SK-N-SH (cell line): ENCODE measurements at regions not wholly inside any gene's neighbourhood (a gene's known extent, or its start where the extent isn't known, plus 50 kb on each side); places are given as distances from the start of the nearest gene placed in this dataset.

Experiments
- CTCF ChIA-PET: fragments of 300-600, 350-600 bp; formaldehyde crosslinking; extraction: SDS; loops from one replicate; lab custom pipeline; 2021; lab: Yijun Ruan, JAX
- POLR2A ChIA-PET: fragments of 350-600 bp; sonication (Branson Sonifier 250); formaldehyde crosslinking; extraction: SDS; loops from one replicate; lab custom pipeline; 2020; ENCODE audit warnings: antibody characterized with exemption, inconsistent platforms; lab: Yijun Ruan, JAX
- DNase-seq: peaks from one replicate; pipeline ENCODE4 v3.0.0; 2012
- H2AFZ ChIP-seq: fragments of 200-600 bp; sonication (generic); 2 replicates; pipeline ENCODE4 v1.8.1; 2016; ENCODE audit warnings: antibody characterized with exemption, mild to moderate bottlenecking, low read depth
- H3F3A ChIP-seq: fragments of 200-600 bp; sonication (generic); replicated peaks from 2 replicates; pipeline ENCODE3; 2016; ENCODE audit warnings: antibody characterized with exemption, mild to moderate bottlenecking; ENCODE audit not compliant: insufficient read depth
- H3K27ac ChIP-seq, 2 experiments: fragments of 200-500 bp in 1 of 2; fragments of 200-600 bp in 1 of 2; sonication (Bioruptor generic) in 1 of 2; sonication (generic), shearing (Covaris generic) in 1 of 2; 2 replicates each; pipeline versions ENCODE4 v1.5.1 to v1.6.1; 2014 to 2016; ENCODE audit warnings: low read depth in 2 of 2, inconsistent platforms in 1 of 2, low read length in 1 of 2, mild to moderate bottlenecking in 1 of 2, mixed read lengths in 1 of 2
- H3K27me3 ChIP-seq: fragments of 200-600 bp; sonication (generic), shearing (Covaris generic); 2 replicates; pipeline ENCODE4 v1.6.1; 2016; ENCODE audit warnings: mixed run types; ENCODE audit not compliant: insufficient read depth
- H3K36me3 ChIP-seq, 2 experiments: fragments of 200-500 bp in 1 of 2; fragments of 200-600 bp in 1 of 2; sonication (Bioruptor generic) in 1 of 2; sonication (generic) in 1 of 2; replicated peaks in 1 of 2; 2 replicates each; pipeline versions ENCODE3 to v1.5.1; 2014 to 2016; ENCODE audit warnings: low read length in 1 of 2, mild to moderate bottlenecking in 1 of 2; ENCODE audit not compliant: insufficient read depth in 2 of 2, control insufficient read depth in 1 of 2
- H3K4me1 ChIP-seq, 2 experiments: fragments of 200-500 bp in 1 of 2; fragments of 200-600 bp in 1 of 2; sonication (Bioruptor generic) in 1 of 2; sonication (generic), shearing (Covaris generic) in 1 of 2; 2 replicates each; pipeline versions ENCODE4 v1.5.1 to v1.6.1; 2014 to 2016; ENCODE audit warnings: low read depth in 1 of 2, low read length in 1 of 2, mixed run types in 1 of 2; ENCODE audit not compliant: insufficient read depth in 2 of 2, control insufficient read depth in 1 of 2
- H3K4me2 ChIP-seq: fragments of 200-600 bp; sonication (generic), shearing (Covaris generic); 2 replicates; pipeline ENCODE4 v1.6.1; 2017; ENCODE audit warnings: mixed run types
- H3K4me3 ChIP-seq, 2 experiments: fragments of 200-500 bp in 1 of 2; fragments of 200-600 bp in 1 of 2; sonication (Bioruptor generic) in 1 of 2; sonication (generic), shearing (Covaris generic) in 1 of 2; 2 replicates each; pipeline versions ENCODE4 v1.5.1 to v1.8.1; 2014 to 2016; ENCODE audit warnings: low read depth in 2 of 2, inconsistent platforms in 1 of 2, low read length in 1 of 2, mild to moderate bottlenecking in 1 of 2, mixed read lengths in 1 of 2, moderate library complexity in 1 of 2
- H3K79me2 ChIP-seq: fragments of 200-600 bp; sonication (generic); 2 replicates; pipeline ENCODE4 v1.8.1; 2017; ENCODE audit warnings: mild to moderate bottlenecking; ENCODE audit not compliant: insufficient read depth
- H3K9ac ChIP-seq: fragments of 200-600 bp; sonication (generic); 2 replicates; pipeline ENCODE4 v1.6.1; 2017; ENCODE audit warnings: mixed run types
- H3K9me2 ChIP-seq: fragments of 200-600 bp; sonication (generic); 2 replicates; pipeline ENCODE4 v1.6.1; 2017; ENCODE audit warnings: mixed run types
- H3K9me3 ChIP-seq: fragments of 200-600 bp; sonication (generic); 2 replicates; pipeline ENCODE4 v1.6.1; 2017; ENCODE audit warnings: mixed run types, mild to moderate bottlenecking, moderate library complexity
- H4K20me1 ChIP-seq: fragments of 200-600 bp; sonication (generic); 2 replicates; pipeline ENCODE4 v1.6.1; 2017; ENCODE audit warnings: mild to moderate bottlenecking, mixed run types; ENCODE audit not compliant: insufficient read depth
- ELF1 ChIP-seq: IDR thresholded peaks from 2 replicates; pipeline ENCODE4 v1.4.0; 2012
- GATA2 ChIP-seq: sonication (generic); formaldehyde crosslinking; IDR thresholded peaks from 2 replicates; pipeline ENCODE4 v1.5.0; 2020; ENCODE audit warnings: mild to moderate bottlenecking, missing genetic modification reagents
- MAX ChIP-seq: IDR thresholded peaks from 2 replicates; pipeline ENCODE4 v1.4.0; 2012; ENCODE audit warnings: low read depth
- MXI1 ChIP-seq: IDR thresholded peaks from 2 replicates; pipeline ENCODE4 v1.6.1; 2012; ENCODE audit warnings: mild to moderate bottlenecking, low read depth, low read length, improper control_type of control experiment
- NRF1 ChIP-seq: IDR thresholded peaks from 2 replicates; pipeline ENCODE4 v1.6.1; 2012; ENCODE audit warnings: low read depth, mild to moderate bottlenecking, low read length
- POLR2AphosphoS5 ChIP-seq: IDR thresholded peaks from 2 replicates; pipeline ENCODE4 v1.6.1; 2012; ENCODE audit warnings: low read depth, low read length
- RXRA ChIP-seq: IDR thresholded peaks from 2 replicates; pipeline ENCODE4 v1.4.0; 2012; ENCODE audit warnings: low read depth, mild to moderate bottlenecking, borderline replicate concordance
- USF1 ChIP-seq: IDR thresholded peaks from 2 replicates; pipeline ENCODE4 v1.4.0; 2012; ENCODE audit warnings: low read depth, borderline replicate concordance
- USF2 ChIP-seq: fragments of 150-350 bp; IDR thresholded peaks from 2 replicates; pipeline ENCODE4 v1.6.1; 2017; ENCODE audit warnings: antibody characterized with exemption, low read length, low read depth, borderline replicate concordance
- WGBS: methylation state at CpG from one replicate; pipeline ENCODE4 v1.1.6; 2017; ENCODE audit warnings: low lambda C conversion rate; 5-methylcytosine and 5-hydroxymethylcytosine counted together
- TF ChIP-seq, protein P1 (sequence below): IDR thresholded peaks from 2 replicates; pipeline ENCODE4; 2012
- TF ChIP-seq, protein P2 (sequence below): IDR thresholded peaks from 2 replicates; pipeline ENCODE4 v1.4.0; 2012; ENCODE audit warnings: low read depth, borderline replicate concordance

DNA sequence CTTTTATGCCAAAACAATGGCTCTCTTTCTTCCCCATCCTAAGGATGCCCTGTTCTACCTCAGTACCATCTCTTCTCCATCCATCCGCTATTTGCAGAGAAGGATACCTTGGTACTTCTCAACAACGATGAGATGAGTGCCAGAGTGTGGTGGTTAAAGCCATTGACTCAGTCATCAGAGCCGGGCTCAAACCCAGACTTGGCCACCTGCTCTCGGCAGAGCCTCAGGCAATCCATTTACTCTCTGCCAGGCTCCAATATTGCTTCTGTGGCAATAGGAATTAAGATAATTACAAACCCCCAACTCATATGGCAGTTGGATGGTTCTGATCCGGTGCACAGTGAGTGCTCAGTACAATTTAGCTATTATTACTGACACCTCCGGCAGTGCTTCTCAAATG is 121.3 kb downstream of the PRLHR start:
- POLR2A ChIA-PET: no interaction called here
- Histone ChIP-seq H3K9me2 (no peaks in the 10 kb centered on the region), H3K27ac (no peak overlapping the region), H2AFZ (no peak overlapping the region), H3K9ac (no peak overlapping the region), H3K36me3 (no peaks in the 10 kb centered on the region), H3K4me3 (no peak overlapping the region), H3K4me1 (no peaks in the 10 kb centered on the region; a peak in 1 of 4 replicates), H3K27me3 (no peaks in the 10 kb centered on the region), H3K79me2 (no peaks in the 10 kb centered on the region), H3K9me3 (no peaks in the 10 kb centered on the region), H4K20me1 (no peaks in the 10 kb centered on the region), H3K4me2 (no peak overlapping the region), H3F3A (no peaks in the 10 kb centered on the region)
- 34% methylated on average over 6 of the region's 6 CpGs for WGBS
- CTCF ChIA-PET: interaction anchor here (1.4 to 2.9 kb wide), 2 partner anchors 15 to 936 kb away, joined by 3 to 16 read pairs; no protein-coding TSS in a partner anchor
- no peak for DNase-seq
- TF ChIP-seq MXI1 (no peak), RXRA (no peak), NRF1 (no peak), GATA2 (CRISPR knock-in tag) (no peak), ELF1 (no peak)
- TF ChIP-seq, protein P1, sequence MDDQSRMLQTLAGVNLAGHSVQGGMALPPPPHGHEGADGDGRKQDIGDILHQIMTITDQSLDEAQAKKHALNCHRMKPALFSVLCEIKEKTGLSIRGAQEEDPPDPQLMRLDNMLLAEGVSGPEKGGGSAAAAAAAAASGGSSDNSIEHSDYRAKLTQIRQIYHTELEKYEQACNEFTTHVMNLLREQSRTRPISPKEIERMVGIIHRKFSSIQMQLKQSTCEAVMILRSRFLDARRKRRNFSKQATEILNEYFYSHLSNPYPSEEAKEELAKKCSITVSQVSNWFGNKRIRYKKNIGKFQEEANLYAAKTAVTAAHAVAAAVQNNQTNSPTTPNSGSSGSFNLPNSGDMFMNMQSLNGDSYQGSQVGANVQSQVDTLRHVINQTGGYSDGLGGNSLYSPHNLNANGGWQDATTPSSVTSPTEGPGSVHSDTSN: no peak
- TF ChIP-seq, protein P2, sequence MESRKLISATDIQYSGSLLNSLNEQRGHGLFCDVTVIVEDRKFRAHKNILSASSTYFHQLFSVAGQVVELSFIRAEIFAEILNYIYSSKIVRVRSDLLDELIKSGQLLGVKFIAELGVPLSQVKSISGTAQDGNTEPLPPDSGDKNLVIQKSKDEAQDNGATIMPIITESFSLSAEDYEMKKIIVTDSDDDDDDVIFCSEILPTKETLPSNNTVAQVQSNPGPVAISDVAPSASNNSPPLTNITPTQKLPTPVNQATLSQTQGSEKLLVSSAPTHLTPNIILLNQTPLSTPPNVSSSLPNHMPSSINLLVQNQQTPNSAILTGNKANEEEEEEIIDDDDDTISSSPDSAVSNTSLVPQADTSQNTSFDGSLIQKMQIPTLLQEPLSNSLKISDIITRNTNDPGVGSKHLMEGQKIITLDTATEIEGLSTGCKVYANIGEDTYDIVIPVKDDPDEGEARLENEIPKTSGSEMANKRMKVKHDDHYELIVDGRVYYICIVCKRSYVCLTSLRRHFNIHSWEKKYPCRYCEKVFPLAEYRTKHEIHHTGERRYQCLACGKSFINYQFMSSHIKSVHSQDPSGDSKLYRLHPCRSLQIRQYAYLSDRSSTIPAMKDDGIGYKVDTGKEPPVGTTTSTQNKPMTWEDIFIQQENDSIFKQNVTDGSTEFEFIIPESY: no peak

GRCh38 chr10:118473305-118473960 is 122.0 kb downstream of the PRLHR start:
- Histone ChIP-seq H3K9me2 (no peaks in the 10 kb centered on the region), H3K79me2 (no peaks in the 10 kb centered on the region), H3K27me3 (no peaks in the 10 kb centered on the region), H3K4me2 (no peak overlapping the region), H4K20me1 (no peaks in the 10 kb centered on the region), H3K9ac (no peak overlapping the region), H3K36me3 (no peaks in the 10 kb centered on the region), H3K4me1 (no peaks in the 10 kb centered on the region; a peak in 1 of 4 replicates), H2AFZ (no peak overlapping the region), H3K9me3 (no peaks in the 10 kb centered on the region), H3K4me3 (no peak overlapping the region), H3F3A (no peaks in the 10 kb centered on the region), H3K27ac (no peak overlapping the region)
- TF ChIP-seq USF2 (no peak), ELF1 (no peak), MAX (no peak), USF1 (no peak), POLR2AphosphoS5 (no peak)
- TF ChIP-seq, protein P1: no peak
- no peak for DNase-seq
- ChIA-PET CTCF (interaction anchor here (2.9 to 5.2 kb wide), 2 partner anchors 14 kb away, joined by 16 to 40 read pairs; no protein-coding TSS in a partner anchor), POLR2A (no interaction called here)
- 12% methylated on average over 11 of the region's 12 CpGs for WGBS
